Fibroblast of villous mesenchyme (primary cell): ENCODE measurements at regions not wholly inside any gene's neighbourhood (a gene's known extent, or its start where the extent isn't known, plus 50 kb on each side); places are given as distances from the start of the nearest gene placed in this dataset.
"Not testable (repeated sequence)": the region's sequence is repeated elsewhere in the genome, so short reads cannot be mapped to it uniquely, and the experiment has no call there.

Source experiments
- DNase-seq: peaks from one replicate; pipeline ENCODE4 v3.0.0-alpha.2; 2010; ENCODE audit warnings: low read depth
- H3K4me3 ChIP-seq: 2 replicates; pipeline ENCODE4 v1.5.1; 2011; ENCODE audit warnings: low read depth, mild to moderate bottlenecking, low read length
- TF ChIP-seq, protein P1 (sequence below): IDR thresholded peaks from 2 replicates; pipeline ENCODE4 v1.5.1; 2012; ENCODE audit warnings: low read depth, mild to moderate bottlenecking, low read length; ENCODE audit not compliant: insufficient read depth

- no peak for DNase-seq
- TF ChIP-seq, protein P1, sequence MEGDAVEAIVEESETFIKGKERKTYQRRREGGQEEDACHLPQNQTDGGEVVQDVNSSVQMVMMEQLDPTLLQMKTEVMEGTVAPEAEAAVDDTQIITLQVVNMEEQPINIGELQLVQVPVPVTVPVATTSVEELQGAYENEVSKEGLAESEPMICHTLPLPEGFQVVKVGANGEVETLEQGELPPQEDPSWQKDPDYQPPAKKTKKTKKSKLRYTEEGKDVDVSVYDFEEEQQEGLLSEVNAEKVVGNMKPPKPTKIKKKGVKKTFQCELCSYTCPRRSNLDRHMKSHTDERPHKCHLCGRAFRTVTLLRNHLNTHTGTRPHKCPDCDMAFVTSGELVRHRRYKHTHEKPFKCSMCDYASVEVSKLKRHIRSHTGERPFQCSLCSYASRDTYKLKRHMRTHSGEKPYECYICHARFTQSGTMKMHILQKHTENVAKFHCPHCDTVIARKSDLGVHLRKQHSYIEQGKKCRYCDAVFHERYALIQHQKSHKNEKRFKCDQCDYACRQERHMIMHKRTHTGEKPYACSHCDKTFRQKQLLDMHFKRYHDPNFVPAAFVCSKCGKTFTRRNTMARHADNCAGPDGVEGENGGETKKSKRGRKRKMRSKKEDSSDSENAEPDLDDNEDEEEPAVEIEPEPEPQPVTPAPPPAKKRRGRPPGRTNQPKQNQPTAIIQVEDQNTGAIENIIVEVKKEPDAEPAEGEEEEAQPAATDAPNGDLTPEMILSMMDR: no peak
- H3K4me3 ChIP-seq: no peak overlapping the region
These were observed 151.3 kb upstream of the SETMAR start for GRCh38 chr3:4151859-4152258.

DNA sequence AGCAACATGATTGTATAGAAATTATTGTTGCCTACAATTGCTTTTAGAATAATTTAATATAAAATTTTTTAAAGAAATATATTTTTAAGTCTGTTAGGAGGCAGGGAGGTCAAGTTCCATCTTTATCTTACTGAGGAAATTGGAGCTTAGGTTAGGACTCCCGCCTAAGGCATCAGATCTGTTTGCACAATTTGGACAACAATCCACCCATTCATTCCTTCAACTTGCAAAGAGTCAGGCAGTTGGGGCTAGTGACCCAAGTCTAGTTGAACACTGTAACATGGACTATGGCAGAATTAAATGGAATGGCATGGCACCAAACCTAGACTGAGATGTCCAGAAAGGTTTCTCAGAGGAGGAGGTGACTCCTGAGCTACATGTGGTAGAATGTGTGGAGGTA is 149.4 kb upstream of the SETMAR start:
- H3K4me3 ChIP-seq: no peak overlapping the region
- TF ChIP-seq, protein P1: no peak
- DNase-seq: no peak

GRCh38 chr3:4158329-4158728 is 144.8 kb upstream of the SETMAR start:
- no peak for DNase-seq
- no peak overlapping the region for H3K4me3 ChIP-seq
- TF ChIP-seq, protein P1: no peak

GRCh38 chr3:4162096-4162495 is 141.1 kb upstream of the SETMAR start:
- H3K4me3 ChIP-seq: no peak overlapping the region
- TF ChIP-seq, protein P1: no peak
- no peak for DNase-seq

GRCh38 chr3:4163011-4163410 is 140.2 kb upstream of the SETMAR start:
- TF ChIP-seq, protein P1: no peak
- no peak overlapping the region for H3K4me3 ChIP-seq
- DNase-seq: no peak

- no peak for DNase-seq
- no peak overlapping the region for H3K4me3 ChIP-seq
- TF ChIP-seq, protein P1: no peak
These were observed 136.6 kb upstream of the SETMAR start for GRCh38 chr3:4166540-4166939.

DNA sequence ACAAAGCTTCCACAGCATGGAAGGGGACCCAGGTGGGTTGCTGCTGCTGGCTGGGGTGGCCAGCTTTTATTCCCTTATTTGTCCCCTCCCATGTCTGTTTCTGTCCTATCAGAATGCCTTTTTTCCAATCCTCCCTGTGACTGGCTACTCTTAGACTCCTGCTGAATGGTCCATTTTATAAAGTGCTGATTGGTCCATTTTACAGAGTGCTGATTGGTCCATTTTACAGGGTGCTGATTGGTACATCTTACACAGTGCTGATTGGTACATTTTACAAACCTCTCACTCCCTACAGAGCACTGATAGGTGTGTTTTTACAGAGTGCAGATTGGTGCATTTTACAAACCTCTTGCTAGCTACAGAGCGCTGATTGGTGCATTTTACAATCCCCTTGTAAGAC is 135.9 kb upstream of the SETMAR start:
- not testable (repeated sequence) for DNase-seq, H3K4me3 ChIP-seq
